GM12878 (cell line): ENCODE measurements at regions not wholly inside any gene's neighbourhood (a gene's known extent, or its start where the extent isn't known, plus 50 kb on each side); places are given as distances from the start of the nearest gene placed in this dataset.

Experiments used
- ATAC-seq: fragments of 200-7000 bp; cut with Tn5 transposase; 3 replicates; pipeline ENCODE4 v1.9.1; 2020; ENCODE audit warnings: mild to moderate bottlenecking, moderate library complexity
- BruUV-seq: library from RNA; stranded (reverse); fragments of 400-500 nt; replicated peaks from 2 replicates; lab custom pipeline; 2021; lab: Mats Ljungman, UMichigan
- CTCF ChIA-PET: fragments of 300-600 bp; sonication (Branson Sonifier 250); formaldehyde crosslinking; extraction: SDS; loops from one replicate; lab custom pipeline; 2021; ENCODE audit warnings: inconsistent platforms; lab: Yijun Ruan, JAX
- POLR2A ChIA-PET: fragments of 350-600 bp; formaldehyde crosslinking; extraction: SDS; loops from one replicate; lab custom pipeline; 2021; ENCODE audit warnings: inconsistent platforms; lab: Charles Lee
- RAD21 ChIA-PET: fragments of 300-600 bp; sonication (Branson Sonifier 250); formaldehyde crosslinking; loops from one replicate; lab custom pipeline; 2023; ENCODE audit warnings: antibody characterized with exemption; ENCODE audit not compliant: unreplicated experiment; lab: Charles Lee
- SMC1A ChIA-PET: fragments of 300-600 bp; sonication (Branson Sonifier 250); formaldehyde crosslinking; loops from one replicate; lab custom pipeline; 2023; ENCODE audit not compliant: unreplicated experiment, uncharacterized antibody; lab: Charles Lee
- DNase-seq: peaks from one replicate; pipeline ENCODE4 v3.0.0-alpha.2; 2011; ENCODE audit warnings: low read depth, low spot score
- FAIRE-seq: peaks from 3 replicates; lab custom pipeline; 2011; peaks lifted over from hg19 to GRCh38; lab: Jason Lieb, UNC
- H2AFZ ChIP-seq: 2 replicates; pipeline ENCODE4 v1.6.0; 2011; ENCODE audit warnings: low read depth, low read length, control low read depth; ENCODE audit not compliant: control insufficient read depth
- H3K27ac ChIP-seq: 2 replicates; pipeline ENCODE4 v1.5.1; 2011; ENCODE audit warnings: control low read depth; ENCODE audit not compliant: control insufficient read depth, insufficient read depth
- H3K27me3 ChIP-seq, 2 experiments: replicated peaks in 1 of 2; 2 replicates each; pipeline versions ENCODE4 v1.6.0 to v1.6.1; 2011; ENCODE audit warnings: low read length in 1 of 2; ENCODE audit not compliant: control insufficient read depth in 2 of 2, insufficient read depth in 2 of 2
- H3K36me3 ChIP-seq, 2 experiments: 2 replicates each; pipeline ENCODE4 v1.5.1; 2011; ENCODE audit warnings: low read length in 1 of 2; ENCODE audit not compliant: control insufficient read depth in 2 of 2, insufficient read depth in 2 of 2
- H3K4me1 ChIP-seq: 2 replicates; pipeline ENCODE4 v1.6.1; 2011; ENCODE audit warnings: mild to moderate bottlenecking, low read length, moderate library complexity, mixed read lengths; ENCODE audit not compliant: control insufficient read depth, insufficient read depth
- H3K4me2 ChIP-seq: 2 replicates; pipeline ENCODE4 v1.6.0; 2011; ENCODE audit warnings: control low read depth; ENCODE audit not compliant: control insufficient read depth, insufficient read depth
- H3K4me3 ChIP-seq: fragments of 200-600 bp; sonication (generic); 2 replicates; pipeline ENCODE4 v1.5.1; 2016
- H3K79me2 ChIP-seq: 2 replicates; pipeline ENCODE4 v1.6.0; 2011; ENCODE audit warnings: low read length; ENCODE audit not compliant: control insufficient read depth, insufficient read depth
- H3K9ac ChIP-seq: 2 replicates; pipeline ENCODE4 v1.8.0; 2011; ENCODE audit warnings: low read length, control low read depth, mixed read lengths; ENCODE audit not compliant: control insufficient read depth, insufficient read depth
- H3K9me3 ChIP-seq: replicated peaks from 3 replicates; pipeline ENCODE4 v1.5.1; 2011; ENCODE audit warnings: mild to moderate bottlenecking, low read length; ENCODE audit not compliant: control insufficient read depth, insufficient read depth
- H4K20me1 ChIP-seq: 2 replicates; pipeline ENCODE4 v1.6.0; 2011; ENCODE audit not compliant: control insufficient read depth, insufficient read depth
- CREB1 ChIP-seq: IDR thresholded peaks from 2 replicates; pipeline ENCODE4 v1.6.1; 2012; ENCODE audit warnings: low read depth, mild to moderate bottlenecking, inconsistent platforms
- FOXM1 ChIP-seq: IDR thresholded peaks from 2 replicates; pipeline ENCODE4 v1.6.1; 2012; ENCODE audit warnings: low read depth, mild to moderate bottlenecking, inconsistent platforms, low read length, moderate library complexity
- MYB ChIP-seq: fragments of 150-350 bp; IDR thresholded peaks from 2 replicates; pipeline ENCODE4 v1.6.1; 2014; ENCODE audit warnings: mild to moderate bottlenecking, low read depth, low read length, borderline replicate concordance
- NR2C1 ChIP-seq: fragments of 450-650 bp; IDR thresholded peaks from 2 replicates; pipeline ENCODE4 v1.6.1; 2017; ENCODE audit warnings: antibody characterized with exemption, mild to moderate bottlenecking, moderate library complexity
- TCF12 ChIP-seq: IDR thresholded peaks from 2 replicates; pipeline ENCODE4 v1.6.1; 2011; ENCODE audit warnings: low read depth, mild to moderate bottlenecking, low read length
- TCF7 ChIP-seq: IDR thresholded peaks from 2 replicates; pipeline ENCODE4 v1.6.1; 2014; ENCODE audit warnings: antibody characterized with exemption, borderline replicate concordance
- ZBTB4 ChIP-seq: fragments of 450-650 bp; formaldehyde crosslinking; IDR thresholded peaks from 2 replicates; pipeline ENCODE4 v1.4.0; 2022; ENCODE audit warnings: mild to moderate bottlenecking, moderate library complexity
- WGBS: methylation state at CpG from one replicate; pipeline ENCODE4 v1.1.6; 2016; ENCODE audit warnings: low lambda C conversion rate; ENCODE audit not compliant: insufficient replicate concordance, insufficient coverage; ENCODE audit errors: missing lambda C conversion rate; 5-methylcytosine and 5-hydroxymethylcytosine counted together
- in situ Hi-C: fragments of 300-500 bp; cut with MboI; formaldehyde crosslinking; loops from 9 replicates; pipeline ENCODE4 v1.14.3; 2018; ENCODE audit warnings: mixed read lengths
- intact Hi-C: fragments of 100-400 bp; cut with micrococcal nuclease; formaldehyde crosslinking; loops from one replicate; pipeline ENCODE4 v1.14.2; 2022; ENCODE audit not compliant: unreplicated experiment

DNA sequence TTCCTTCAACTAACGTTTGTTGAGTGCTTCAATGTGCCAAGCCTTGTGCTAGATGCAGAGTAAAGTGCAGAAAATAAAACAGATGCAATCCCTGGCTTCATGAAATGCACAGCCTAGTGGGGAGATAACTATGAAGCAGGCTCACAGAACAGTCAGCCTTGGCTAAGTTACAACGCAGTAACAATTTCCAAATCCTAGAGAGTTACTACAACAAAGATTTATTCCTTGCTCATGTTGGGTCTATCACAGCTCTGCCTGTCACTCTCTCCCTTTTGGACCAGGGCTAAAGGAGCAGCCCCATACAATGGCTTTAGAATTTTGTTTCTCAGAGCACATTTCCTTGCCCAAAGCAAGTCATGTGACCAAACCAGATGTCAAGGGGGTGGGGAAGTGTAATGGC lies 359.8 kb downstream of the ZNF326 start:
- H3K9ac ChIP-seq, result no peak overlapping the region
- intact Hi-C loops (loop anchor here (5.0 kb wide), 1 partner anchor 153 kb away; no protein-coding TSS in a partner anchor), in situ Hi-C loops (no loop called here)
- H2AFZ ChIP-seq, result no peak overlapping the region
- CTCF ChIA-PET, result interaction anchor here (1.5 kb wide), 1 partner anchor 10 kb away, joined by 5 read pairs; no protein-coding TSS in a partner anchor
- POLR2A ChIA-PET, result no interaction called here
- H3K4me1 ChIP-seq, result no peaks in the 10 kb centered on the region; the same call in 1 of the 2 replicates
- no peak for TF ChIP-seq CREB1
- TF ChIP-seq TCF12, result no peak
- no peak for TF ChIP-seq NR2C1
- no peak for TF ChIP-seq FOXM1
- BruUV-seq, result no TSS peak
- H3K27me3 ChIP-seq, result no peaks in the 10 kb centered on the region
- 31% methylated on average over 2 of the region's 2 CpGs for WGBS
- no peaks in the 10 kb centered on the region for H3K9me3 ChIP-seq
- DNase-seq (no peak), ATAC-seq (no peak), FAIRE-seq (no peak)
- RAD21 ChIA-PET, result interaction anchor here (0.8 to 1.4 kb wide), 3 partner anchors 19 to 367 kb away, joined by 3 read pairs; no protein-coding TSS in a partner anchor
- SMC1A ChIA-PET, result interaction anchor here (0.7 to 5.3 kb wide), 5 partner anchors 9 to 120 kb away, joined by 3 to 51 read pairs (median 4); no protein-coding TSS in a partner anchor
- H3K79me2 ChIP-seq, result no peaks in the 10 kb centered on the region
- H4K20me1 ChIP-seq, result no peaks in the 10 kb centered on the region
- H3K27ac ChIP-seq, result no peak overlapping the region
- no peak overlapping the region for H3K4me2 ChIP-seq
- no peak overlapping the region for H3K4me3 ChIP-seq
- no peaks in the 10 kb centered on the region for H3K36me3 ChIP-seq

- Histone ChIP-seq H3K27me3 (no peaks in the 10 kb centered on the region), H4K20me1 (no peaks in the 10 kb centered on the region), H2AFZ (no peak overlapping the region), H3K79me2 (no peaks in the 10 kb centered on the region), H3K4me3 (no peak overlapping the region)
- ATAC-seq (no peak), FAIRE-seq (no peak)
- POLR2A ChIA-PET, result no interaction called here
- TF ChIP-seq ZBTB4 (CRISPR knock-in tag) (no peak), TCF7 (no peak), MYB (no peak)
- TF ChIP-seq, all 136 proteins: peak for 0
- H3K4me2 ChIP-seq, result no peak overlapping the region
- no peak overlapping the region for H3K9ac ChIP-seq
- ChIA-PET RAD21 (no interaction called here), SMC1A (no interaction called here), CTCF (no interaction called here)
- in situ Hi-C loops, result no loop called here
- WGBS, result 3% methylated on average over 2 of the region's 2 CpGs
- intact Hi-C loops, result no loop called here
- no TSS peak for BruUV-seq
- no peak for DNase-seq
- no peak overlapping the region for H3K27ac ChIP-seq
- no peaks in the 10 kb centered on the region for H3K9me3 ChIP-seq
- H3K36me3 ChIP-seq, result no peaks in the 10 kb centered on the region
- H3K4me1 ChIP-seq, result no peaks in the 10 kb centered on the region
Observed at GRCh38 chr1:90351019-90351418, 356.1 kb downstream of the ZNF326 start.
